ENCODE measurements at regions not wholly inside any gene's neighbourhood (a gene's known extent, or its start where the extent isn't known, plus 50 kb on each side); places are given as distances from the start of the nearest gene placed in this dataset.
"Not testable (repeated sequence)": the region's sequence is repeated elsewhere in the genome, so short reads cannot be mapped to it uniquely, and the experiment has no call there.

- DNase-seq = no peak
Measured at GRCh38 chr13:40053401-40053800, 397.9 kb downstream of the COG6 start.

GRCh38 chr13:40054422-40054821 lies 399.0 kb downstream of the COG6 start:
- DNase-seq = not testable (repeated sequence)

GRCh38 chr13:40056898-40057619 lies 401.6 kb downstream of the COG6 start:
- no peak for DNase-seq

- DNase-seq = no peak
Measured at GRCh38 chr13:40058757-40059236, 403.3 kb downstream of the COG6 start.

DNA sequence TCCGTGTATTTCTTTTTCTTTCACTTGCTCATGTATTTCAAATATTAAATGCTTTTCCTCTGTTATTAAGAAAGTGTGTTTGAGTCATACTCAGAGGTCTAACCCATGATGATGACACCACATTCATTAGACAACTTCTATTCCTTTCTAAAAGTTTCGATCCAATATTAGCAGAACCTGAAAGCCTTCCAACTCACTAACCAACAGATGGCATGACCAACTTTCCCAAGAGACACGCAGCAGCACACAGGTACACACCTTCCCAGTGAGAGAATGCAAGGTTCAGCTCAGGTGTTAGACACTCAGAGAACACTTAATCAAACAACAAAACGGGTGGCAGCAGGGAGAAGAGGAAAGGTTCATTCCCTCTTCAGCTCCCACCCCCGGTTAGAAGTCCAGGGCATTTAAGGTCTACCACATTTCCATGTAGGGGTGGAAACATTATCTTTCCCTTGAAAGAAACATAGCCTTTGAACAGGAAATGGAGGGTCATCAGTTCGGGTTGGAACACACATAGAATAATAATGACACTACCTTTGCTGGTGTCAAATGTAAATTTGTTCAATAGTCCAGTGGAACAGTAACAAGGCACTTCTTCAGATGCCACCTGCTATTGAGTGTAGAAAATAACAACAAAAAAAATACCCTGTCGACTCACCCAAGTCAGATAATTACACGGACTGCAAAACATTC lies 404.2 kb downstream of the COG6 start:
- DNase-seq = no peak

GRCh38 chr13:40060296-40061007 lies 405.0 kb downstream of the COG6 start:
- no peak for DNase-seq

- no peak for DNase-seq
Measured at GRCh38 chr13:40061466-40062450, 406.3 kb downstream of the COG6 start.

DNA sequence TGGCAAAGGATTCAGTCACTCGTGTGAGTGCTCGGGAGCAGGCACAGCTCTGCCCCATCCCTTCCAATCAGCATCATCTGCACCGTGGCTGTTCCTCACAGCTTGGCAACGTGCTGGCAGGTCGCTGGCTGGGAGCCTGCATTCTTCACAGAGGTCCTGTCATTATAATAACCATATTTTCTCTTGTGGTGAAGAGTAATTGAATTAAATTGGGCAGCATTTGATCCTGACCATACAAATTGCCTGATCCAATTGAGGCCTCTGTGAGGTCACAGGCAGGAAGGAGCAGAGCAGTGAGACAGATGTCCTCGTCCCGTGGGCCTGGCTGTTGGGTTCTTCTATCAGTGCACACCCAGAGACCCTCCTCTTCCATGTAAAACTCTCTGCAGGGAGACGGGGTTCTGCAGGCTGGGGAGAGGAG lies 407.8 kb downstream of the COG6 start:
- DNase-seq = no peak

GRCh38 chr13:40063703-40064102 lies 408.2 kb downstream of the COG6 start:
- no peak for DNase-seq

- DNase-seq = no peak
Measured at GRCh38 chr13:40064154-40065097, 409.0 kb downstream of the COG6 start.

GRCh38 chr13:40069173-40070044 lies 413.9 kb downstream of the COG6 start:
- peak; percentile 39 for DNase-seq

DNA sequence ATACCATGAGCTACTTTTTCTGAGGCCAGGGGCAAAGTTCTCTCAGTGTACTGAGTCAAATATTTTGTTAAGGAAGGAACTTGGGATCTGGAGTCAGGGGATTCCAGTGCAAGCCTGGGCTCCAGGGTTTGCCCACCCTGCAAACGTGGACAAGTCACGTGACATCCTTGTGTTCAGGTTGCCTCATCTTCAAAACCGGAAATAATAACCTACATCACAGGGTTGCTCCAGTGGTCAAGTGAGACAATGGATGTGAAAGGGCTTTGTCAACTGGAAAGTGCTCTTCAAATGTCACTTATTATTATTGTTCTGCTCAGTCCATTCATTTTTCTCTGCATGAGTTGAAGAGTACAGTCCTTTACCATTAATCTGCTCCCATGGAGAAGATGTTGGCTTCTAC lies 414.9 kb downstream of the COG6 start:
- no peak for DNase-seq

DNA sequence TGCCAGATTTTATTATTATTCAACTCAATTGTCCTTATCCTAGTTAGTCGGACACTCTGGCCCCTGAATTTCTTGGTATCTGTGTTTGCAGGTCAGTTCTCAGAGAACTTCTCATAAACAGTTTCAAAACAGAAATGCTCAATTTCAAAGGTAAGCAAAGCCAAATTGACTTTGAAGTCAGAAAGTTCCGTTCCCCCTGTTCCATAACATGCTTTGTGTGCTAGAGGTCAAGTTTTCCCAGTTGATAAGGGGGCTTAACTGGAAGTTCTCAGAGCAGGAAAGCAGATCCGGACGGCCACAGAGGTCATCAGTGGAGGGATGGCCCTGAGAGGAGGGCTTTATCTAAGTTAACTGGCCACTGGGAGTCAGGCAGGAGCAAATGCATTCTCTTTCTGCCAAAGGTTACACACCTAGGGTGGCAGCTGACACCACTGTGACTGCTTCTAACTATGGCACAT lies 417.2 kb downstream of the COG6 start:
- DNase-seq = no peak

- DNase-seq = no peak
Measured at GRCh38 chr13:40074338-40074737, 418.9 kb downstream of the COG6 start.

DNA sequence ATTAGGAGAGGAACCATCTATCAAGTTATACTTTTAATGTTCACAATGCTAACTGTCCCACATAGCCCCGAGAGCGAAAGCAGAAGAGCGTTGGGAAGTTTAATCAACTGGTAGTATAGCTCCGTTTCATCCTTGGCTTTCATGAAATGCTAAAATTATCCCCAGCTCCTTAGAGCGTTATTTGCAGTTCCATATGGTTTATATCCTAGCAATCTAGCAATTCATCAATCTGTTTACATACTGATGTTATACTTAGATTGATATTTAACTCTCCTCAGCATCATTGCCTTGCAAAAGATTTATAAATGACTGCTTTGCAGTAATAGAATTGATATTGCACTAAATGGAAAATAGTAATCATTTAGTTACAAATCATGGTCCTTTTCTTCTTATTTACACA lies 419.8 kb downstream of the COG6 start:
- no peak for DNase-seq

- no peak for DNase-seq
Measured at GRCh38 chr13:40076765-40077362, 421.4 kb downstream of the COG6 start.

GRCh38 chr13:40077396-40078027 lies 422.1 kb downstream of the COG6 start:
- DNase-seq = no peak

DNA sequence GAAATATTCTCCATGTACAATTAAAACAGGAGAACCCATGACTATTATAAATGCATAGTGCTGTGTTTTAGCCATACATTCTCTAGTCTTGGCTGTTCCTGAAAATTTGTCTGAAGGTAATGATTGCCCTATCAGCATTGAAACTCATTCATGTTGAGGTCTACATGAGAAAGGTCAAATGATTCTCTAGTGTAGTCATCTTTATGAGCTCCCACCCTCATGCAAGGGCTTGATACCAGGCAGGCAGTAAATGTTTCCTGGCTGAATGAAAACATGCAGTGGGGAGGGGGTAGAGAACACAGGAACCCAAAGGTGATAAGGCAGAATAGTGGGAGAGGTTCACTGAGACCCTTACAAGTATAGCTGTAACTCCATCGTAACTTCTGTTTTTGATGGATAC lies 424.3 kb downstream of the COG6 start:
- DNase-seq = no peak

- no peak for DNase-seq
Measured at GRCh38 chr13:40080676-40081075, 425.2 kb downstream of the COG6 start.
